RCC 7860 (cell line): ENCODE measurements at regions not wholly inside any gene's neighbourhood (a gene's known extent, or its start where the extent isn't known, plus 50 kb on each side); places are given as distances from the start of the nearest gene placed in this dataset.

Experiments used
- DNase-seq: peaks from one replicate; pipeline ENCODE4 v3.0.0-alpha.2; 2015; ENCODE audit warnings: low spot score
- FAIRE-seq: peaks from 2 replicates; lab custom pipeline; 2012; peaks lifted over from hg19 to GRCh38; lab: Jason Lieb, UNC

DNA sequence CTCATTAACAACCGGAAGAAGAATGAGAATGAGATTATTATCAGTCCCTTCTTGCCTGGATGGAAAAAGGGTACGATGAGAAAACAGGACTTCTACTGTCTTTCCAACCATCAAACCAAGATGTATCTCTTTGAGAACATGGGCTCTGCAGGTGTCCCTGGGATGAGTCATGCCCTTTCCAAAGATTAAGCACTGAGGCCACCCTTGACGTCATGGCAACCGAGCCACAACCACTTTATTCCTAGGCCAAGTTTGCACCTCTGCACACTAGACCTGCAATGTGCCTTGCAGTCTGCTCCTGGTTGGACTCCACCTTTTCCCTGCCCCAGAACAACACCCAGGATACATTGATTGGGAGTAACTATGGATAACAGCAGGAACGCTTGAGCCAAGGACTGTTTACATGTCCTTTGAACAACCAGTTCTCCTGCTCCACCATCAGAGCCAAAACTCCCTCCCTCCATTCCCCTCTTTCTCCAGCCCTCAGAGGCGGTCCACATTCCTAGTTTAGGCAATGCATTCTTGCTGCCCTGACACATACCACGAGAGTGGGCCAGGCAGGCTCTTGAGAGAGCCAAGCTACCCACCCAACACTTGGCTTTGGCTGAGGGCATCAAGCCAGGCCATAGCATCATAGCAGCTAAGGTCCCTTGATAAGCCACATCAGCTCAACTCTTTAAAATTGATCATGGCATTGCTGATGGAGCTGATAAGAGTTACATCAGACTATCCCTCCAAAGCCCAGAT lies 310.7 kb downstream of the TNS1 start:
- DNase-seq, result no peak
- no peak for FAIRE-seq

DNA sequence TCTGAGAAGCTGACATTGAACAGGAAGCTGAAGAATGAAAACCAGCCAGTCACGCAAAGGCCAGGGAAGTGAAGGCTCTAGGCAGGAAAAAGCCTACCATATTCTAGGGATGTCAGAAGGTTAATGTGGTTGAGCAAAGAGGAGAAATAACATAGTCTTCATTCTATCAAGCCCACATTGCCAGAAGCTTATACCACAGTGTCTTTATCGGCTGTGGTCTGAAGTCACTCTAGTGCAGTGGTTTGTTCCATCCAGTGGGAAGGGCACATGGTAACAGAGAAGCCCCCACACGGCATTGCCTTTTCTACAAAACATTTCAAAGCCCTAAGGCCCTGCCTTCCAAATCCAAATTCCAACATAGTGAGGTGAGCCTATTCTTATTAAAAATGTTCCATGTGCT lies 311.3 kb downstream of the TNS1 start:
- no peak for DNase-seq
- no peak for FAIRE-seq

DNA sequence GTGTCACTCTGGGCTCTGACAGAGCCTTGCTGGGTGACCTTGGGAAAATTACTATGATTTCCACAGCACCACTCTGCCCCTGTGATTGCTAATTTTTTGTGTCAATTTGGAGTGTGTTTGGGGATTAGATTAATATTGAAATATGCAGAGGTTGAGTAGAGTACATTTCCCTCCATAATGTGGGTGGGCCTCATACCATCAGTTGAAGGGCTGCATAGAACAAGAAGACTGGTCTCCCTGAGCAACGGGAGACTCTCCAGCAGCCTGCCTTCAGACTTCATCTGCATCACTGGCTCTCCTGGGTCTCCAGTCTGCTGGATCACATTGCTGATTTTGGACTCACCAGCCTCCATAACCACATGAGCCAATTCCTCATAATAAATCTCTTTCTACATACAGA lies 313.7 kb downstream of the TNS1 start:
- no peak for DNase-seq
- no peak for FAIRE-seq

DNA sequence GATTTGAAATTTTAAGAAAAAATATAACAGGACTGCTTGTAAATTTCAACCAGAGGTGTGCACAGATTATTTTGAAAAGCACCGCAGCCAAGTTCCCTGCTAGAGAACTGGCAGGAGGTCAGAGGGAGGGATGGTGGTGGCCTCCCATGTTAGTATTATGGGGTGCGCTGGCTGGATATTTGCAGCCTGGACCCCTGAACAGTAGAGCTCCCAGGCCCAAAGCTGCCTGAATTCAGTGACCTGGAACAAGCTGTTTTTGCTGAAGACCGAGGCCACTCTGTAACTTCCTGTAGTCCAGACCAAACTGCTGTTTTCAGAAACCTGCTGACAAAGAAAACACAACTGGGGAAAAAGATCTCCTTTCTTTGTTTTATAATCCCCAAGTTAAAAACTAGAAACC lies 314.3 kb downstream of the TNS1 start:
- DNase-seq (no peak), FAIRE-seq (no peak)

DNA sequence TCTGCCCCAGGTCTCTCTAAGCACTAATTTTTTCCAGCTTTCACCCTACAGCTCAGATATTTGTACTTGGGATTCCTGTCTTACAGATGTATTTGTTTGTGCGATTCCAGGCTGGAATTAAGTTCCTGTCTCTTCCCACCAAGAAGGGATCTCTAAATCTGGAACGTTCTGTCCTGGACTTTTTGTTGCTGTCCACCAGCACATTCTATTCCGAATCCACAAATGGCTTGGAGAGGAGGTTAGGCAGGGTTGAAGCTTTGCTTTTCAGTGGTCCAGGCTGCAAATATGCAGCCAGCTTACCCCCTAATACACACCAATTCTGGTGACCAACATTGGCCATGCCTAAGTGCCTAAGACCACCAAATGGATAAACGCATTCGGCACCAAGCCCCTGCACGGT lies 315.0 kb downstream of the TNS1 start:
- no peak for FAIRE-seq

DNA sequence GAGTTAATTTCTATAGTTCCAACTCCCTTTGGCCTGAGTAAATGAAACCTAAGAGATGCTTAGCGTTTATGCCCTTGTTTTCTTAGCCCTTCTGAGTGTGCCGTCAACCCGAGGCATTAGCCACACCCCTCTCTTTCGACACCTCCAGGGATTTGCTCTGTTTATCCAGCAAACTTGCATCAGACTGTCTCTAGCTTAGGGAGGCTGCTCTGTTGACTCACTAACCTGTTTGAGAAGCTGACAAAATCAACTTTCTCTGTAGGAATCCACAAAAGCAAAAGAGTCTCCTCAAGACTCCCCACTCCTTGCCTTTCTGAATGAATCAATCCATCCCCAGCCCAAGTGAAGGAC lies 317.6 kb downstream of the TNS1 start:
- no peak for DNase-seq
- no peak for FAIRE-seq

More for the DNA sequence above, 315.0 kb downstream of the TNS1 start:
- no peak for DNase-seq

DNA sequence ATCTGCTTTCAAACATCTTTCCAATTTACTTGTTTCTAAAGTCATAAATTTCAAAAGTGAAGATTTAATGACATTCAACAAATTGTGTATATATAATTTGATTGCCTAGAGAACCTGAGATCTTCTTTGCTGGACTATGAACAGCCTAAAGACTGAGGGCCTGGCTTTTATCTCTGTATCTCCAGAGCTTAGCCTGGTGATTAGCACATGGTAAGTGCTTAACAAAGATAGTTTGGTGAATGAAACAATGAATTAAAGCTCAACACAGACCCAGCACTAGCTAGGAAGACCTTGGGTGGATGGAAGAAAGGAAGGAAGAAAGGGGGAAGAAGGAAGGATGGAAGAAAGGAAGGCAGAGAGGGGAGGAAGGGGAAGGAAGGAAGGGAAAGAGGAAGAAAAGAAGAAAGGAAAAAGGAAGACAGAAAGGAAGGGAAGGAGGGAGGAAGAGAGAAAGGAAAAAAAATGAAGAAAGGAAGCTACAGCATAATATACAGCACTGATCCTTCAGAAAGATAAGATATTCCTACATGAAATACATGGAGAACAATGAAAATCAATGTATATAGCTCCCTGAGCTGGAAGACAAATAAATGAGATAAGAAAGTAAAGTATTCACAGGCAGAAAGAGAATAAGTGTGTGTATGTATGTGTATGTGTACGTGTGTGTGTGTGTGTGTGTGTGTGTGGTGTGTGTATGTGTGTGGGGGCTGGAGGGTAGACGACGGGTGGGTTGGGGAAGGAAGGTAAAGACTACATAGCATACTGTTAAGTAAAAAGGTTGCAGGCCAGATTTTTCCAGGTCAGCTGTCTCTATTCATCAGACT lies 318.2 kb downstream of the TNS1 start:
- no peak for FAIRE-seq
- DNase-seq, result no peak

DNA sequence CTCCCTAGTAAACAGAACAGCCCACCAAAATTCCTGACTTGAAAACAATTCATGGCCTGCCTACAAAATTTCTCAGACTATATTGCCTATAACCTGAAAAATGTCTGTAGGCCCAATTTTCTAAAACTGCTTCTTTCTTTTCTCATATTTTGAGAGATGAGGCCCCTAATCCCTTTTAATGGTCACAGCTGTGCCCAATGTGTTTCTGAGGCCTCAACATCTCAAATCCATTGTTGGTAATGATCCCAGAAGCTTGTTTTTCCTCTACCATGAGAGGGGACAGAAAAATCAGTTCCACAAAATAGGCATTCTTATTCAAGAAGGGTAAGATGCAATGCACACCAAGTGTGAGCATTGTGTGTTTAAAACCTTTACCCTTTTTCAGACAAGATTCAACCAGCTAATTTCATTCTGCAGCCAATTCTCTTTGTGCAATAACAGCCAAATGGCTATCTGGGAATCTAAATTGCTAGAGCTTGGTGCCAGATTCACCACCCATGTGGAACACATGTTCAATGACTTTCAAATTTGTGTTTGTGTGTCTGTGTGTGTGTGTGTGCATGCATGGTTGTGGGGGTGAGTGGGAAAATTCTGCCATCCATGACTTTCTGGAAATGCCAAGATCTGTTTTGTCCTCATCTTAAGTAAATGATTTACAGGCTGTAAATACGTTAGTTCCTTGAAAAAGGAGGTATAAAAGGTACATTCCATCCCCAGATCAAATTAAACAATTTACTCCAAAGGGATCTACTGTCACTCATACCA lies 319.5 kb downstream of the TNS1 start:
- DNase-seq (no peak), FAIRE-seq (no peak)

DNA sequence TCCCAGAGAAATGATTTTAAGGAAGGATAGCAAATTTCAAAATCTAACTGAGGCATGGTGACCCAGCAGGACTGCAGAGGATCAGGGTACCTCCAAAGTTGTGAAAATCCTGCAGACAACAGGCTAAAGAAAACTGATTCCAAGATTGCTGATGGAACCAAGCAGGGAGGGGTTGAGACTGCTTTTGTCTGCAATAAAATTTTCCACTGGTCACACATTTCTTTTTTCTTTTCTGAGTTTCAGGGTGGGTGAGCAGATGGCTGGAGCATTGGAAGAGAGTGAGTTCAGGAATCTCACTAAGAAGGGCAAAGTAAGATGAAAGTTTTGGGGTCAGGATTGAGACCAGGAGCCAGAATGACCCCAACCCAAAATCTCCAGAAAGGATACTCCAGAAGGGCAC lies 321.0 kb downstream of the TNS1 start:
- FAIRE-seq (no peak), DNase-seq (no peak)

DNA sequence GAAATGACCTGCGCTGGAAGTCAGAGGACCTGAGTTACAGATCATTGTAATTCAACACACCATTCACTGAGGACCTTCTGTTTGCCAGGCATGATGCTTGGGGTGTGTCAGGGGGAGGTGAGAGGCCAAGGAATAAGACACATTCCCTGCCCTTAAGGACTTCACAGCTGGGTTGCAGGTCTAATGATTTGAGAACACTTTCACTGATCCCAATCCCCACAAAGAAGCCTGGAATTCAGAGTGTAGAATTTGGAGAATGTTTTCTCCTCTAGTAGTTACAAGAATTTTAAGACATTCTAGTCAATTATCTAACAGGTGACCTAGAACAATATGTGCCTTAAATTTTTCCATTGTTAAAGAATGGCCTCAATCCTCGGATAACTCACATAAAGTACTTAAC lies 322.4 kb downstream of the TNS1 start:
- FAIRE-seq, result no peak
- no peak for DNase-seq

DNA sequence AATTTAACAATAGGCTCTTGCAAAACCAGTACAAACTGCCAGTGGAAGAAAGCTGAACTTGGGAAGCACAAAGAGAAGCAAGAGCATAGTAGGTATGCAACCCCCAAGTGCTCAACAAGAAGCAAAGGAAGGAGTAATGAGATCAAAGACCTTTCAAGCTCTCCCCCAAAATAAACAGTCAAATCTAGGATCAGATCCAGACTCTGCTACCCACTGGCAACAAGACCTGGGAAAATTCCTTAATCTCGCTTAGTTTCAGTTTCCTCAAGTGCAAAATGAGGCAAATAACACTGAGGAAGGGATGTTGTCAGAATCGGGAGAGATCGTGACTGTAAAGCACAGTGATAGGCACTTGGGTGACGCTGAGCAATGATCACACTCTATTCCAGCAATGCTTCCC lies 329.2 kb downstream of the TNS1 start:
- DNase-seq (no peak), FAIRE-seq (no peak)

DNA sequence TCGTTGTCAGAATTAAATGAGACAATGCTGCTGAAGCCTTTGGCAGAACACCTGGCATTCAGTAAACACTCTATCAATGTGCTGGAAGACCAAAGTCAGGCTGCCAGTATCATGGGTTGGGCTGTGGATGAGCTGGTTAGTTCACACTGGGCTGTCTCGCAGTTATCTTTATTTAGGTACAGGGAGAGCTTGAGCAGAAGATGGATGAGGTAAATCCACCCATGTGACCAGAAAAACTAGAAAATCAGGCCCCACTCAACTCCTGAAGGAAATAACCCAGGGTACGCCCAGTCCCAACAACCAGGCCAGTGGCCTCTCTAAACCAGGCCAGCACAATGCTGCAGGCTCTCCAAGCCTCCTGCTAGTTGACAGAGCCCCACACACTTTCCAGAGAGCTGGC lies 330.3 kb downstream of the TNS1 start:
- FAIRE-seq (no peak), DNase-seq (no peak)

DNA sequence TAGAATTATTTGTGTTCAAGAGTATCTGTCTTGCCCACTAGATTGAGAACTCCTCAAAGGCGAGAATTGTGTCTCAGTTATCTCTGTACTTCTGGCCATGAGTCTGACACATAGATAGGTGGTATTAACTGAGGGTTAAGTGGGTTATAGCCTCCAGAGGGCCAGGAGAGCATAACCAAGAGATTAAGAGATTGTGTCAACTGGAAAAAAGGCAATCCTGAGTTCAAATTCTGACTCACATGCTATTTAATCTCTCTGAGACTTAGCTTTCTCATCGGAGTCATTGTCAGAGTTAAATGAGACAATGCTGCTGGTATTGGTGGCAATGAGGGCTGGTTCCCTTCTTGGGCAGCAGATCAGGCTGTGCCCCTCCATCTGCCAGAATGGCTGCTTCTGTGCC lies 330.9 kb downstream of the TNS1 start:
- FAIRE-seq (no peak), DNase-seq (no peak)

DNA sequence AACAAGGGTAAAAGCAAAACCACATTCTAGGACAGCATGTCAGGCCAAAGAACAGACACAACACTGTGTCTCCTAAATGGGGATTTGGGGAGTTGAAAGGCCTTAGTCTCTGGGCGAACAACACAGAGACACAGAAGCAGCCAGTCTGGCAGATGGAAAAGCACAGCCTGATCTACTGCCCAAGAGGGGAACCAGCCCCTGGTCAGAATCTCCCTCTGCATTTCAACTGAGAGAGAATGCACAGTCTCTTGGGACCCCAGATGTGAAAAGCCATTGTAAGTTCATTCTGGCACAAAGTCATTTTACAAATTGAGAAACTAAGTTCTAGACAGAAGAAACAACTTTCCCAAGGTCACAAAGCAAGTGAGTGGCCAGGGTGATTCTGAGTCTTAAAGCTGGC lies 331.7 kb downstream of the TNS1 start:
- no peak for DNase-seq
- FAIRE-seq, result no peak

DNA sequence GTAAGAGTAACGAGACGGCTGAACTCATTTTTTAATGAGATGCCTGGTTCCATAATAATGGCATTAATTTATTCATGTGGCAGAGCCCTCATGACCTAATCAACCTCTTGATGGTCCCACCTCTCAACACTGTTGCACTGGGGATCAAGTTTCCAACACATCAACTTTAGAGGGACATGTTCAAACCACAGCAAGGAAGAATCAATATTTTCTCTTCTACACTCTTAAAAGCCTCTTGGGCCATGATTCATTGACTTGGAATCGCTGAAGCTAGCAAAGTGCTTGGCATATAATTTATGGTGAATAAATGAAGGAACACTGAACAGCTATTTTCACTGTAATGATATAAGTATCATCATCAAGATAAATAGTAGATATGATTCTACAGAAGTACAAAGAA lies 333.0 kb downstream of the TNS1 start:
- FAIRE-seq (no peak), DNase-seq (no peak)

DNA sequence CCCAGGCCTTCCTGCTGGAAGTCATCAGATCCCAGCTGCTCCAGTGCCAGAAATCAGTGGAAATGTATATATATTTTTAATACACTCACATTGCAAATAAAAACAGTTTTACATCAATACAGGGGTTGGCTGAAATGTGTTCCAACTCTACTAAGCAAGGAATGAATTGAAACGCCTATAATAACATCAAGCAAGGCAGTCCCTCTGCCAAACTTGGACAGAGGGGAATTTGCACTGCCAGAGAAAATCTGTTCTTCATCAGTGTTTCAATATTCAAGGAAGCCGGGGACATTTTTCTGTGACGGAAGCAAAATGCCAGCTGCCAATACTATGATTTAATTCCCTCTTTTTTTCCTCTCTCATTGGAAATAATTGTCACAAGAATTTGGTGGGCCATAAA lies 335.3 kb downstream of the TNS1 start:
- no peak for FAIRE-seq
- no peak for DNase-seq

DNA sequence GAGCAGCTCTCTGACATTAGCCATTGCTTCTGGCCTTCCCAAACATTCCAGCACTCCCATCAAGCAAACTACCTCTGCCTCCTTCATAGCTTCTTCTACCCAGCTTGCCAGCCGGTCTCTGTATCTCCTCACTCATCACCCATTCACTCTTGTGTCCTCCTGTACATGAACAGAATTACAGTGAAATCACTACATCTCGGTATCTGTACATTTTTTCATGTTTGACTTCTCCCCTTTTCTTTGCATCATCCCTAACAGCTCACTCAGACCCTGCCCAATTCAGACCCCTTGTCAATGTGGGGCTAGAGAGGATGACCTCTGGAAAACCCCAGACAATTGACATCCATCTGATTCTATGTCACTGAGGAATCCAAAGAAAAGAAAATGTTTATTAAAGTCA lies 335.8 kb downstream of the TNS1 start:
- FAIRE-seq, result no peak
- no peak for DNase-seq

DNA sequence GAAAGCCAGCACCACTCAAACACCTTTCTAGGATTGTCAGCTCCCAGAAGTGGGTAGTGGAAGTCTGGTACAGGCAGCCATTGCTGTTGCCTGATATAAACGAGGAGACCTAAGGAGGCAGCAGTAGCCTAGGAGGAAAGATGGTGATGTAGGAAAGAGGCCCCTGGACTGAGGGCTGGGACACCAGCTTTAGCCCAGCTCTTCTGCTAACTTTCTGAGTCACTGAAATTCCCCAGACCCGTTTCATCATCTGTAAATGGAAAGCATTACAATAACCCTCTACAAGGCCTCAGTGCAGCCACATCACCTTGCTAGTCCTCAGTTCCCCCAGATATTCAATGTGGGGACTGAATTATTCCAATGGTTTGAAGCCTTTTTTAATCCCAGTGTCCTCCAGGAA lies 336.5 kb downstream of the TNS1 start:
- FAIRE-seq, result no peak
- no peak for DNase-seq

DNA sequence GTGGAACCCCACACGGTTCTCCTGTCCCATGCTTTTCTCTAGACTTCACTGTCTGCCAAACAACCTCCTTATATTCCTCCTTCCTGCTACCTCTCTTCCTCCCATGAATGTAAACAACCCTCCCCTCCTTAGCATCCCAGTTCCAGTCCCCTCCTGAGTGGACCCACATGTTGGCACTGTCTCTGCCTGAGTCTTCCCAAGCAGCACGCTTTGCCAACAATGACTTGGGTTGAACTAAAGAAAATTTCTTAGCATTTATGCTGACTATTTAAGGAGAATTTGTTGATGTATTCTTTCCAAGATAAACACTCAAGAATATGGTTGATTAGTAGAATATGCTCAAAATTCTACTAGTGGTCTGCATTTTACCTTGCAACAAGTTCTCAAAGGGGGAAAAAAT lies 338.0 kb downstream of the TNS1 start:
- DNase-seq (no peak), FAIRE-seq (no peak)

DNA sequence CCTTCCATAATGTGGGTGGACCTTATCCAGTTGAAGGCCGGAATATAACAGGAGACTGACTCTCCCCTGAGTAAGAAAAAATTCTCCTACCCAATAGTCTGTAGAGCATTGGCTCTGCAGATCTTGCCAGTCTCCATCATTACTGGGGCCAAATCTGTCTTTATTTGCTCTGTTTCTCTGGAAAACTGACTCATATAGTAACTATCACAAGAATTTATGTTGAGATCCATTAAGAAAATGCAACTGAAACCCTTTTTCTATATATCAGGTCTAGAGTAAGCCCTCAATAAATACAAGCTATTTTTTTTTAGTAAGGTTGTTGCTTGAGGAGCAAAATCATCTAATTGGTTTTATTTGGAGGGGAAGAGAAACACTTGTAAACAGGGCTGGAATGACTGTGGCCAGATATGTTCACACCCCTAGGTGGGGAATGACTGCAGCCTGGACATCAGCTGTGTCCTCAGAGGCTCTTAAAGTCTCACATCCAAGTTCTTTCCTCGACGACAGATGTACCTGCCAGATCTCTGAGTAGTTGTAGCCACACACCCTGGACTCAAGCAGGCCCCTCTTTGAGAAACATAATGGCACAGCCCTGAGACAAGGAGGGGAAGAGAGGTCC lies 339.7 kb downstream of the TNS1 start:
- FAIRE-seq, result no peak

DNA sequence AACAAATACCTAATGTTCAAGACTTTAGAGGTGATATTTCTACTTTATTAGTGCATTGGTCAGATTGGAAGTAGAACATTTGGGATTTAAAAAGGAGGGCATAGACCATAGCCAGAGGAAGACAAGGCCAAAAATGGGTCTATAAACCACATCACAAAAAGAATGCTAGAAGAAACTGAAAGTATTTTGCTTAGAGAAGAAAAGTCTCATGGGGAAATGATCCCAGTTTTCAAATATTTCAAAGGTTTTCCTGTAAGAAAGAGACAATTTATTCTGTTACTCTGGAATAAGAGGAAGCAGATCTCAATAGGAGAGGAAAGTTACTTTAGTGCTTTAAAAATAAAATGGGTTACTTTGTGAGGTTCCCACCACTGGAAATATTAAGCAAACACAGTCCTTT lies 341.4 kb downstream of the TNS1 start:
- DNase-seq (no peak), FAIRE-seq (no peak)

More for the DNA sequence above, 339.7 kb downstream of the TNS1 start:
- no peak for DNase-seq
